ENCODE measurements at regions not wholly inside any gene's neighbourhood (a gene's known extent, or its start where the extent isn't known, plus 50 kb on each side); places are given as distances from the start of the nearest gene placed in this dataset.
"Not testable (repeated sequence)": the region's sequence is repeated elsewhere in the genome, so short reads cannot be mapped to it uniquely, and the experiment has no call there.

DNA sequence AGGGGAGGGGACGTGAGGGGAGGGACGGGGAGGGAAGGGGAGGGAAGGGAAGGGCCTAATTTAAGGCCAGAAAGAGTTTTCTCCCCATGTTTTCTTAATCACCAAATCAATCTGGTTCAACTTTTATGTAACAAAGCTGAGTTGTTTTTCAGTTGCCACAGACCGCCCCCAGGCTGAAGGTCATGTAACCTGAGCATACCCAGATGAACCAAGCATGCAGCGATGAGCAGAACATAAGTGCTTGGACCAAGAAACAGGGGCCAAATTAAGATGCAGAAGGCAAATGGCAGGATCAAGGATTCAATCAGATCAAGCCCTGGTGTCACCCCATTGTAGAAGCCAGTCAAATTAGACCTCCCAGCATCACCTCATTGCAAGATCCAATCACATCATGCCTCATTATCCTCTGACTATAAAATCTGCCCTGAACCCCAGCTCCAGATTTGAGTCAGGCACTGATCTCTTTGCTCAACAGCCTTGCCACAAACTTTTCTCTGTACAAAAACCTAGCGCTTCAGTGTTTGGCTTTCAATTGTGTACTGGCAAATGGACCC lies 113.5 kb upstream of the TNPO1 start:
- H3K4me2 ChIP-seq (ENCODE audit: low read length): no peak overlapping the region
- no peaks in the 10 kb centered on the region for H3K36me3 ChIP-seq (ENCODE audit: control insufficient read depth, low read length)
- peaks cover 11% of the 10 kb centered on the region for H3K4me1 ChIP-seq (ENCODE audit: control insufficient read depth, low read length)
- no peak for TF ChIP-seq EZH2phosphoT487 (IDR thresholded peaks at IDR 0.05; ENCODE audit: borderline replicate concordance, low read length)
- TF ChIP-seq, protein P1, sequence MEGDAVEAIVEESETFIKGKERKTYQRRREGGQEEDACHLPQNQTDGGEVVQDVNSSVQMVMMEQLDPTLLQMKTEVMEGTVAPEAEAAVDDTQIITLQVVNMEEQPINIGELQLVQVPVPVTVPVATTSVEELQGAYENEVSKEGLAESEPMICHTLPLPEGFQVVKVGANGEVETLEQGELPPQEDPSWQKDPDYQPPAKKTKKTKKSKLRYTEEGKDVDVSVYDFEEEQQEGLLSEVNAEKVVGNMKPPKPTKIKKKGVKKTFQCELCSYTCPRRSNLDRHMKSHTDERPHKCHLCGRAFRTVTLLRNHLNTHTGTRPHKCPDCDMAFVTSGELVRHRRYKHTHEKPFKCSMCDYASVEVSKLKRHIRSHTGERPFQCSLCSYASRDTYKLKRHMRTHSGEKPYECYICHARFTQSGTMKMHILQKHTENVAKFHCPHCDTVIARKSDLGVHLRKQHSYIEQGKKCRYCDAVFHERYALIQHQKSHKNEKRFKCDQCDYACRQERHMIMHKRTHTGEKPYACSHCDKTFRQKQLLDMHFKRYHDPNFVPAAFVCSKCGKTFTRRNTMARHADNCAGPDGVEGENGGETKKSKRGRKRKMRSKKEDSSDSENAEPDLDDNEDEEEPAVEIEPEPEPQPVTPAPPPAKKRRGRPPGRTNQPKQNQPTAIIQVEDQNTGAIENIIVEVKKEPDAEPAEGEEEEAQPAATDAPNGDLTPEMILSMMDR (IDR thresholded peaks at IDR 0.05; ENCODE audit: low read depth, low read length, poor library complexity, severe bottlenecking): no peak
- H3K4me3 ChIP-seq (ENCODE audit: low read length): no peak overlapping the region
- H3K79me2 ChIP-seq (ENCODE audit: control insufficient read depth, low read length): no peaks in the 10 kb centered on the region
- H3K27ac ChIP-seq (ENCODE audit: low read depth, low read length): no peak overlapping the region
- no peaks in the 10 kb centered on the region for H3K9me2 ChIP-seq (replicated peaks; ENCODE audit: control insufficient read depth, low read length)
- no peaks in the 10 kb centered on the region for H3K27me3 ChIP-seq (ENCODE audit: control insufficient read depth, low read length)
- no peaks in the 10 kb centered on the region for H3F3A ChIP-seq (ENCODE audit: control insufficient read depth, insufficient read depth)
- H4K20me1 ChIP-seq (ENCODE audit: control insufficient read depth, insufficient read depth, low read depth, low read length): no peaks in the 10 kb centered on the region
- peaks cover 2% of the 10 kb centered on the region for H3K9me3 ChIP-seq (ENCODE audit: control insufficient read depth, insufficient read depth, low read length)

DNA sequence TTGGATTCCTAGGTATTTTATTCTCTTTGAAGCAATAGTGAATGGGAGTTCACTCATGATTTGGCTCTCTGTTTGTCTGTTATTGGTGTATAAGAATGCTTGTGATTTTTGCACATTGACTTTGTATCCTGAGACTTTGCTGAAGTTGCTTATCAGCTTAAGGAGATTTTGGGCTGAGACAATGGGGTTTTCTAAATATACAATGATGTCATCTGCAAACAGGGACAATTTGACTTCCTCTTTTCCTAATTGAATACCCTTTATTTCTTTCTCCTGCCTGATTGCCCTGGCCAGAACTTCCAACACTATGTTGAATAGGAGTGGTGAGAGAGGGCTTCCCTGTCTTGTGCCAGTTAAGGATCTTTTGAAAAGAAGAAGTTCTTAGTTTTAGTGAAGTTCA lies 114.4 kb upstream of the TNPO1 start:
- not testable (repeated sequence) for H3K79me2 ChIP-seq (ENCODE audit: control insufficient read depth, low read length)

DNA sequence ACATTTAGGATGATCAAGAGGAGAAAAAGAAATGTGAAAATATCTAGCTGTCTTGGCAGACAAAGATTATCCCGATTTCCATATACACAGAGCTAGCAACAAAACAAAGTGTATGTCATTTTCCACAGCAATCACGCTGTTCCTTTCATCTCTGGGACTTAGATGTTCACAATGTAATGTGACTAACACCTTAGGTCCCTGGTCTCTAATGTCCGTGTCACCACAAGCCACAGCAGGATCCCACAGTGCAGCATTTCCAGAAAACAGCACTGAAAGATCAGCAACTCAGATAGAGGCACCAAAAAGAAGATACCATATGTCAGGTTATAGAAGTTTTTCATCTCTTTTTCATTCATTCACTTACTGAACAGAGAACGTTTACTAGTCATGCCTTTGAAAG lies 118.0 kb upstream of the TNPO1 start:
- Histone ChIP-seq H3K36me3 (ENCODE audit: control insufficient read depth, low read length) (no peaks in the 10 kb centered on the region), H3K27me3 (ENCODE audit: control insufficient read depth, low read length) (no peaks in the 10 kb centered on the region), H3K27ac (ENCODE audit: low read depth, low read length) (no peak overlapping the region), H3K4me1 (ENCODE audit: control insufficient read depth, low read length) (peaks cover 11% of the 10 kb centered on the region), H3K4me2 (ENCODE audit: low read length) (no peak overlapping the region), H3K9me2 (replicated peaks; ENCODE audit: control insufficient read depth, low read length) (no peaks in the 10 kb centered on the region), H3K79me2 (ENCODE audit: control insufficient read depth, low read length) (no peaks in the 10 kb centered on the region), H4K20me1 (ENCODE audit: control insufficient read depth, insufficient read depth, low read depth, low read length) (no peaks in the 10 kb centered on the region), H3K9me3 (ENCODE audit: control insufficient read depth, insufficient read depth, low read length) (no peaks in the 10 kb centered on the region), H3F3A (ENCODE audit: control insufficient read depth, insufficient read depth) (no peaks in the 10 kb centered on the region), H3K4me3 (ENCODE audit: low read length) (no peak overlapping the region)
- TF ChIP-seq, protein P1 (IDR thresholded peaks at IDR 0.05; ENCODE audit: low read depth, low read length, poor library complexity, severe bottlenecking): no peak
- no peak for TF ChIP-seq EZH2phosphoT487 (IDR thresholded peaks at IDR 0.05; ENCODE audit: borderline replicate concordance, low read length)

More for the DNA sequence above, 114.4 kb upstream of the TNPO1 start:
- H3K9me2 ChIP-seq (replicated peaks; ENCODE audit: control insufficient read depth, low read length); H4K20me1 ChIP-seq (ENCODE audit: control insufficient read depth, insufficient read depth, low read depth, low read length); H3K36me3 ChIP-seq (ENCODE audit: control insufficient read depth, low read length); H3K4me3 ChIP-seq (ENCODE audit: low read length); H3K9me3 ChIP-seq (ENCODE audit: control insufficient read depth, insufficient read depth, low read length); H3F3A ChIP-seq (ENCODE audit: control insufficient read depth, insufficient read depth); H3K27me3 ChIP-seq (ENCODE audit: control insufficient read depth, low read length); H3K27ac ChIP-seq (ENCODE audit: low read depth, low read length); H3K4me2 ChIP-seq (ENCODE audit: low read length): not testable (repeated sequence)
- H3K4me1 ChIP-seq (ENCODE audit: control insufficient read depth, low read length): peaks cover 11% of the 10 kb centered on the region

DNA sequence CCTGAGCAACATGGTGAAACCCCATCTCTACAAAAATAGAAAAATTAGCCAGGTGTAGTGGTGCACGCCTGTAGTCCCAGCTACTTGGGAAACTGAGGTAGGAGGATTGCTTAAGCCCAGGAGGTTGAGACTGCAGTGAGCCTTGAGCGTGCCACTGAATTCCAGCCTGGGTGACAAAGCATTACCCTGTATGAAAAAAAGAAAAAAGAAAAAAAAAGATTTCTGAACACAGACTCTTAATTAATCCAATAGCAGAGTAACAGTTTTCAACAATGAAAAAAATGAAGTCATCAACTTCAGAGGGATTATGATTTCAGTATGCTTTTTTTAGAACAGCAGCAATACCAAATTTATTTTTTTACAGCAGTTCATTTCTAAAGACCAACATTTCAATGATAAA lies 118.8 kb upstream of the TNPO1 start:
- H3F3A ChIP-seq (ENCODE audit: control insufficient read depth, insufficient read depth): no peaks in the 10 kb centered on the region
- H3K9me3 ChIP-seq (ENCODE audit: control insufficient read depth, insufficient read depth, low read length): no peaks in the 10 kb centered on the region
- H3K4me3 ChIP-seq (ENCODE audit: low read length): no peak overlapping the region
- no peaks in the 10 kb centered on the region for H3K36me3 ChIP-seq (ENCODE audit: control insufficient read depth, low read length)
- no peaks in the 10 kb centered on the region for H3K79me2 ChIP-seq (ENCODE audit: control insufficient read depth, low read length)
- no peak overlapping the region for H3K27ac ChIP-seq (ENCODE audit: low read depth, low read length)
- no peaks in the 10 kb centered on the region for H3K27me3 ChIP-seq (ENCODE audit: control insufficient read depth, low read length)
- peaks cover 5% of the 10 kb centered on the region for H3K4me1 ChIP-seq (ENCODE audit: control insufficient read depth, low read length)
- TF ChIP-seq, protein P1 (IDR thresholded peaks at IDR 0.05; ENCODE audit: low read depth, low read length, poor library complexity, severe bottlenecking): no peak
- TF ChIP-seq EZH2phosphoT487 (IDR thresholded peaks at IDR 0.05; ENCODE audit: borderline replicate concordance, low read length): no peak
- H3K4me2 ChIP-seq (ENCODE audit: low read length): no peak overlapping the region
- H3K9me2 ChIP-seq (replicated peaks; ENCODE audit: control insufficient read depth, low read length): no peaks in the 10 kb centered on the region
- H4K20me1 ChIP-seq (ENCODE audit: control insufficient read depth, insufficient read depth, low read depth, low read length): no peaks in the 10 kb centered on the region
